GM18499 (cell line): ENCODE measurements at regions not wholly inside any gene's neighbourhood (a gene's known extent, or its start where the extent isn't known, plus 50 kb on each side); places are given as distances from the start of the nearest gene placed in this dataset.

ENCODE experiments used
- ATAC-seq: cut with Tn5 transposase; IDR thresholded peaks from one replicate; pipeline ENCODE4 v1.9.1; 2021; ENCODE audit warnings: moderate number of reproducible peaks; ENCODE audit not compliant: insufficient read depth, unreplicated experiment

GRCh38 chr4:38308728-38309311, 348.6 kb downstream of the PTTG2 start:
- no peak for ATAC-seq

- ATAC-seq, result no peak
Measured at GRCh38 chr4:38309471-38309870, 349.3 kb downstream of the PTTG2 start.

- peak; percentile 87 for ATAC-seq
Measured at GRCh38 chr4:38310446-38311043, 350.3 kb downstream of the PTTG2 start.

GRCh38 chr4:38311495-38312126, 351.4 kb downstream of the PTTG2 start:
- ATAC-seq, result no peak

GRCh38 chr4:38313175-38313574, 350.8 kb upstream of the KLF3 start:
- ATAC-seq, result no peak

GRCh38 chr4:38313999-38314561, 349.9 kb upstream of the KLF3 start:
- no peak for ATAC-seq

GRCh38 chr4:38314663-38315062, 349.3 kb upstream of the KLF3 start:
- no peak for ATAC-seq

GRCh38 chr4:38315286-38315685, 348.7 kb upstream of the KLF3 start:
- no peak for ATAC-seq

- ATAC-seq, result no peak
Measured at GRCh38 chr4:38316045-38316444, 348.0 kb upstream of the KLF3 start.

- ATAC-seq, result no peak
Measured at GRCh38 chr4:38317041-38317674, 346.8 kb upstream of the KLF3 start.

GRCh38 chr4:38318737-38319455, 345.1 kb upstream of the KLF3 start:
- ATAC-seq, result peak; percentile 64

- ATAC-seq, result no peak
Measured at GRCh38 chr4:38319456-38320342, 344.3 kb upstream of the KLF3 start.

GRCh38 chr4:38320343-38320695, 343.7 kb upstream of the KLF3 start:
- no peak for ATAC-seq

GRCh38 chr4:38320833-38321232, 343.2 kb upstream of the KLF3 start:
- no peak for ATAC-seq

GRCh38 chr4:38322714-38323113, 341.3 kb upstream of the KLF3 start:
- no peak for ATAC-seq

GRCh38 chr4:38323141-38323641, 340.8 kb upstream of the KLF3 start:
- ATAC-seq, result no peak

- ATAC-seq, result no peak
Measured at GRCh38 chr4:38324861-38325628, 339.0 kb upstream of the KLF3 start.

GRCh38 chr4:38325629-38325913, 338.4 kb upstream of the KLF3 start:
- ATAC-seq, result no peak

GRCh38 chr4:38326499-38326898, 337.5 kb upstream of the KLF3 start:
- ATAC-seq, result no peak
